ENCODE measurements at regions not wholly inside any gene's neighbourhood (a gene's known extent, or its start where the extent isn't known, plus 50 kb on each side); places are given as distances from the start of the nearest gene placed in this dataset.
"Not testable (repeated sequence)": the region's sequence is repeated elsewhere in the genome, so short reads cannot be mapped to it uniquely, and the experiment has no call there.

GRCh38 chr7:35865287-35865686 lies 64.4 kb downstream of the SEPTIN7 start:
- no peak overlapping the region for H3K4me3 Mint-ChIP-seq (ENCODE audit: unreplicated experiment)
- no peaks in the 10 kb centered on the region for H3K9me3 ChIP-seq
- no peaks in the 10 kb centered on the region for H3K9me3 Mint-ChIP-seq (ENCODE audit: unreplicated experiment)
- 0 out of 2 replicates have a peak, but pooled peaks cover 9% of the 10 kb centered on the region for H3K4me1 ChIP-seq
- peaks cover 9% of the 10 kb centered on the region for H3K4me1 Mint-ChIP-seq (ENCODE audit: low read depth, unreplicated experiment)
- no peaks in the 10 kb centered on the region for H3K27me3 Mint-ChIP-seq (ENCODE audit: insufficient read depth, unreplicated experiment)
- no TSS peak for BruUV-seq (replicated peaks)
- H3K36me3 ChIP-seq (ENCODE audit: control insufficient read depth, insufficient read depth, low read length) = no peaks in the 10 kb centered on the region
- no peak for DNase-seq
- CTCF ChIA-PET = no interaction called here
- POLR2A ChIA-PET = no interaction called here
- TF ChIP-seq CTCF (IDR thresholded peaks at IDR 0.05; ENCODE audit: insufficient read depth in 1 of 2, low read depth in 1 of 2, low read length in 1 of 2, severe bottlenecking in 1 of 2, unreplicated experiment in 1 of 2) = no peak
- no peaks in the 10 kb centered on the region for H3K27me3 ChIP-seq (replicated peaks; ENCODE audit: control insufficient read depth, insufficient read depth, low read length)
- peaks cover 37% of the 10 kb centered on the region for H3K36me3 Mint-ChIP-seq (ENCODE audit: insufficient read depth, unreplicated experiment)
- H3K27ac Mint-ChIP-seq (ENCODE audit: unreplicated experiment) = no peak overlapping the region
- H3K4me3 ChIP-seq (ENCODE audit: low read depth, low read length) = no peak overlapping the region
- intact Hi-C loops (cut with micrococcal nuclease; ENCODE audit: unreplicated experiment) = no loop called here

GRCh38 chr7:35866186-35866585 lies 65.3 kb downstream of the SEPTIN7 start:
- Mint-ChIP-seq H3K27ac (ENCODE audit: unreplicated experiment) (no peak overlapping the region), H3K4me3 (ENCODE audit: unreplicated experiment) (no peak overlapping the region)
- POLR2A ChIA-PET = no interaction called here

DNA sequence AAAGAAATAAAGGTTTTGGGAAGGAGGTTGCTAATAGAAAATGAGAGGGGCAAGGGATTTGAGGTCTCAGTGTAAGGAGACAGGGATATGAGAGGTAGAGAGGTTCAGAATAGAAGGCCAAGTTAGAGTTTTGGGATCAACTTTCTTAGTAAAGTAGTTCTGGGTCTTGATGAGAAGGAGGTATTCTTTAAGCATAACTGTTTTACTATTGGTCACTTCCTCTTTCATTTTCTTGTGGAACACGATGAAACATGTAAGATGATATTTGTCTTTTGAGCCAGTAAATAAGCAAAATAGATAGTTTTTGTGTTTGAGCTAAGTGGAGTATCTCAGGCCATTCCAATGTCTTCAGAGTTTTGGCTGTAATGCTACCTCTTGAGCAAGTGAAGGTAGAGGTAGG lies 68.3 kb downstream of the SEPTIN7 start:
- POLR2A ChIA-PET; intact Hi-C loops (cut with micrococcal nuclease; ENCODE audit: unreplicated experiment); H3K4me3 ChIP-seq (ENCODE audit: low read depth, low read length); H3K4me1 Mint-ChIP-seq (ENCODE audit: low read depth, unreplicated experiment); H3K9me3 Mint-ChIP-seq (ENCODE audit: unreplicated experiment); H3K36me3 ChIP-seq (ENCODE audit: control insufficient read depth, insufficient read depth, low read length); H3K27me3 ChIP-seq (replicated peaks; ENCODE audit: control insufficient read depth, insufficient read depth, low read length); CTCF ChIA-PET; H3K27ac Mint-ChIP-seq (ENCODE audit: unreplicated experiment); BruUV-seq (replicated peaks); DNase-seq; H3K4me1 ChIP-seq; H3K27me3 Mint-ChIP-seq (ENCODE audit: insufficient read depth, unreplicated experiment); H3K4me3 Mint-ChIP-seq (ENCODE audit: unreplicated experiment); H3K9me3 ChIP-seq: not testable (repeated sequence)
- H3K36me3 Mint-ChIP-seq (ENCODE audit: insufficient read depth, unreplicated experiment) = peaks cover 42% of the 10 kb centered on the region

More at GRCh38 chr7:35866186-35866585, 65.3 kb downstream of the SEPTIN7 start:
- TF ChIP-seq CTCF (IDR thresholded peaks at IDR 0.05; ENCODE audit: insufficient read depth in 1 of 2, low read depth in 1 of 2, low read length in 1 of 2, severe bottlenecking in 1 of 2, unreplicated experiment in 1 of 2) = no peak
- Histone ChIP-seq H3K9me3 (no peaks in the 10 kb centered on the region), H3K36me3 (ENCODE audit: control insufficient read depth, insufficient read depth, low read length) (no peaks in the 10 kb centered on the region), H3K27me3 (replicated peaks; ENCODE audit: control insufficient read depth, insufficient read depth, low read length) (no peaks in the 10 kb centered on the region), H3K4me1 (0 out of 2 replicates have a peak, but pooled peaks cover 9% of the 10 kb centered on the region), H3K4me3 (ENCODE audit: low read depth, low read length) (no peak overlapping the region)
- Mint-ChIP-seq H3K4me1 (ENCODE audit: low read depth, unreplicated experiment) (peaks cover 9% of the 10 kb centered on the region), H3K9me3 (ENCODE audit: unreplicated experiment) (no peaks in the 10 kb centered on the region), H3K36me3 (ENCODE audit: insufficient read depth, unreplicated experiment) (peaks cover 41% of the 10 kb centered on the region), H3K27me3 (ENCODE audit: insufficient read depth, unreplicated experiment) (no peaks in the 10 kb centered on the region)
- no TSS peak for BruUV-seq (replicated peaks)
- intact Hi-C loops (cut with micrococcal nuclease; ENCODE audit: unreplicated experiment) = no loop called here
- no peak for DNase-seq
- CTCF ChIA-PET = no interaction called here

DNA sequence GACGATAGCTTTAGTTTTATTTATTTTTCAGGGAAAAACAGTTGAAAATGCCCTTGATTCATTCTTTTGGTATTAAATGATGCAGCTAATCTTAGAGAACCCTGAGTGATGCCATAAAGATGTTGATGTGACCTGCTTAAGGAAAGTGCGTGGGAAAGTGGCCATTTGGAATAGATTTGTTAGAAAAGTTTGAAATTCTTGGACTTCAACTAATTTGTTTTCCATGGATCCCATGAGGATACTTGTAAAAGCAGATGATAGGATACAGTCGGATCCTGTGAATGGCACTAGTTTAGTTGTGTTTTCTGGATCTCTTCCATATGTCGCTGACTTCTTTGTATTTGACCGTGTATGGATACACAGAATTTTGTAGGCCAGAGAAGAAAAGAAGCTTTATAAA lies 69.0 kb downstream of the SEPTIN7 start:
- H3K27ac Mint-ChIP-seq (ENCODE audit: unreplicated experiment) = no peak overlapping the region
- ChIA-PET CTCF (no interaction called here), POLR2A (no interaction called here)
- BruUV-seq (replicated peaks) = no TSS peak
- Histone ChIP-seq H3K36me3 (ENCODE audit: control insufficient read depth, insufficient read depth, low read length) (no peaks in the 10 kb centered on the region), H3K4me1 (0 out of 2 replicates have a peak, but pooled peaks cover 13% of the 10 kb centered on the region), H3K4me3 (ENCODE audit: low read depth, low read length) (no peak overlapping the region), H3K27me3 (replicated peaks; ENCODE audit: control insufficient read depth, insufficient read depth, low read length) (no peaks in the 10 kb centered on the region), H3K9me3 (no peaks in the 10 kb centered on the region)
- no peak for TF ChIP-seq CTCF (IDR thresholded peaks at IDR 0.05; ENCODE audit: insufficient read depth in 1 of 2, low read depth in 1 of 2, low read length in 1 of 2, severe bottlenecking in 1 of 2, unreplicated experiment in 1 of 2)
- H3K9me3 Mint-ChIP-seq (ENCODE audit: unreplicated experiment) = no peaks in the 10 kb centered on the region
- peaks cover 9% of the 10 kb centered on the region for H3K4me1 Mint-ChIP-seq (ENCODE audit: low read depth, unreplicated experiment)
- intact Hi-C loops (cut with micrococcal nuclease; ENCODE audit: unreplicated experiment) = no loop called here
- H3K36me3 Mint-ChIP-seq (ENCODE audit: insufficient read depth, unreplicated experiment) = peaks cover 47% of the 10 kb centered on the region
- no peak overlapping the region for H3K4me3 Mint-ChIP-seq (ENCODE audit: unreplicated experiment)
- no peak for DNase-seq
- no peaks in the 10 kb centered on the region for H3K27me3 Mint-ChIP-seq (ENCODE audit: insufficient read depth, unreplicated experiment)
